ENCODE measurements at regions not wholly inside any gene's neighbourhood (a gene's known extent, or its start where the extent isn't known, plus 50 kb on each side); places are given as distances from the start of the nearest gene placed in this dataset.

- Histone ChIP-seq H3K9ac (ENCODE audit: low read depth, low read length) (no peak overlapping the region), H3K23ac (ENCODE audit: low read depth, low read length) (no peak overlapping the region), H2AK9ac (replicated peaks; ENCODE audit: low read depth, low read length, poor library complexity) (no peak overlapping the region), H3K4me3 (ENCODE audit: insufficient read depth, low read depth, low read length) (no peak overlapping the region), H2AFZ (replicated peaks; ENCODE audit: low read length, poor library complexity) (no peak overlapping the region), H3K14ac (replicated peaks; ENCODE audit: low read depth, low read length) (no peak overlapping the region), H4K5ac (ENCODE audit: low read depth, low read length) (no peak overlapping the region), H3K27me3 (ENCODE audit: control insufficient read depth, insufficient read depth, low read length) (no peaks in the 10 kb centered on the region), H3K18ac (ENCODE audit: low read depth, low read length) (no peak overlapping the region), H4K91ac (ENCODE audit: insufficient read depth, low read depth, low read length) (no peak overlapping the region), H2BK15ac (ENCODE audit: low read depth, low read length) (no peak overlapping the region), H3K4me1 (ENCODE audit: control insufficient read depth, insufficient read depth, low read length) (no peaks in the 10 kb centered on the region), H4K8ac (ENCODE audit: low read depth in 2 of 2, low read length in 2 of 2) (no peak overlapping the region), H3K79me1 (ENCODE audit: low read depth in 1 of 2, low read length in 2 of 2) (no peaks in the 10 kb centered on the region), H3K36me3 (ENCODE audit: control insufficient read depth, insufficient read depth, low read length) (no peaks in the 10 kb centered on the region), H2BK120ac (ENCODE audit: low read depth, low read length) (no peak overlapping the region), H3K4ac (ENCODE audit: low read depth, low read length) (no peak overlapping the region), H2BK5ac (ENCODE audit: low read depth, low read length, poor library complexity, severe bottlenecking) (no peak overlapping the region), H3K56ac (ENCODE audit: extremely low read depth, insufficient read depth, low read length) (no peak overlapping the region), H4K20me1 (ENCODE audit: insufficient read depth, low read length) (no peaks in the 10 kb centered on the region), H2AK5ac (ENCODE audit: low read depth, low read length) (no peak overlapping the region), H3K9me3 (ENCODE audit: control insufficient read depth, insufficient read depth, low read length) (peaks cover 2% of the 10 kb centered on the region; the same call in 1 of the 2 replicates), H3K27ac (ENCODE audit: insufficient read depth, low read length) (no peak overlapping the region), H3K4me2 (ENCODE audit: low read depth, low read length) (no peak overlapping the region), H3K9me1 (ENCODE audit: insufficient read depth, low read length) (no peaks in the 10 kb centered on the region), H2BK20ac (ENCODE audit: low read depth, low read length) (no peak overlapping the region)
- no CpG with 5 or more reads among the region's 2 CpGs for WGBS, 2 experiments (ENCODE audit: extremely low coverage in 2 of 2, insufficient read length in 1 of 2)
- intact Hi-C loops (cut with micrococcal nuclease), result no loop called here
- DNase-seq, result no peak
- dilution Hi-C loops (cut with HindIII; ENCODE audit: low sequenced_read_pairs, unreplicated experiment), result no loop called here
- TF ChIP-seq POLR2A (IDR thresholded peaks at IDR 0.05; ENCODE audit: low read depth, low read length) (no peak), RCOR1 (IDR thresholded peaks at IDR 0.05; ENCODE audit: insufficient replicate concordance, low read length) (no peak), RFX5 (IDR thresholded peaks at IDR 0.05; ENCODE audit: low read depth, low read length) (no peak), FOS (IDR thresholded peaks at IDR 0.05; ENCODE audit: low read depth, low read length) (no peak), RAD21 (IDR thresholded peaks at IDR 0.05; ENCODE audit: low read length) (no peak), CTCF (conservative IDR thresholded peaks at IDR 0.05; ENCODE audit: low read depth, low read length) (no peak), MAFK (IDR thresholded peaks at IDR 0.05; ENCODE audit: low read depth, low read length) (no peak), SMC3 (IDR thresholded peaks at IDR 0.05; ENCODE audit: low read depth, low read length) (no peak), MAZ (IDR thresholded peaks at IDR 0.05; ENCODE audit: borderline replicate concordance, low read depth, low read length) (no peak)
- ChIA-PET POLR2A (ENCODE audit: unreplicated experiment) (no interaction called here), CTCF (no interaction called here)
- ATAC-seq (ENCODE audit: low read depth), result no peak
- BruUV-seq (replicated peaks), result no TSS peak
- in situ Hi-C loops (cut with MboI; ENCODE audit: low sequenced_read_pairs), result no loop called here
These were observed 636.7 kb upstream of the KIF2B start for GRCh38 chr17:53186001-53186400.

Data from IMR-90 (cell line).